C4-2B (cell line): ENCODE measurements at regions not wholly inside any gene's neighbourhood (a gene's known extent, or its start where the extent isn't known, plus 50 kb on each side); places are given as distances from the start of the nearest gene placed in this dataset.

Source experiments
- CTCF ChIP-seq: fragments of 450-650 bp; conservative IDR thresholded peaks from 2 replicates; pipeline ENCODE4 v1.5.1; 2017; ENCODE audit warnings: mild to moderate bottlenecking
- ZFX ChIP-seq: fragments of 450-650 bp; IDR thresholded peaks from 2 replicates; pipeline ENCODE4 v1.6.1; 2017

DNA sequence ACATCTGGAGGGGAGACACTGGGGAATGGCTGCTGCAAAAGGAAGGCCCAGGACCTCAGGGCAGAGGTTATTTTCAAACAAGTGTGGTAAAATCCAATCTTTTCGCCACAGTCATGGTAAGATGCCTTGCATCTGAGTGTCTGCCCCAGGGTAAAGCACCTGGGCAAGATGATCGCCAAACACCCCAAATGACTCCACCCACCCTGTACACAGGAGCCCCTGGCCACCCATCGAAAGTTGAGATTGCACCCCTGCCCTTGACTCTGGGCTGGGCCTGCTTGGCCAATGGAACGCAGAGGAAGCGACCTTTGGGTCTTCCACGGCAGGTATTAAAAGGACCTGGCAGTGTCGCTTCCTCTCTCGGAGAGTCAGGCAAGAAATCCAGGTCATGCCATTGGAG lies 88.8 kb downstream of the C16orf95 start:
- TF ChIP-seq CTCF (no peak), ZFX (no peak)
